ENCODE measurements at regions not wholly inside any gene's neighbourhood (a gene's known extent, or its start where the extent isn't known, plus 50 kb on each side); places are given as distances from the start of the nearest gene placed in this dataset.

GRCh38 chr3:137460944-137461343, 303.2 kb upstream of the SOX14 start:
- Histone ChIP-seq H2AFZ (ENCODE audit: low read depth, low read length) (no peak overlapping the region), H4K20me1 (ENCODE audit: insufficient read depth, low read length) (no peaks in the 10 kb centered on the region), H3K4me2 (ENCODE audit: low read length) (no peak overlapping the region), H3K4me3 (ENCODE audit: insufficient read depth, low read depth, low read length) (no peak overlapping the region), H3K79me2 (ENCODE audit: insufficient read depth, low read length) (no peaks in the 10 kb centered on the region), H3K9ac (ENCODE audit: low read length) (no peak overlapping the region), H3K9me3 (ENCODE audit: insufficient read depth, low read depth, low read length) (no peaks in the 10 kb centered on the region), H3K27me3 (ENCODE audit: insufficient read depth, low read length) (no peaks in the 10 kb centered on the region), H3K4me1 (ENCODE audit: insufficient read depth, low read length) (no peaks in the 10 kb centered on the region), H3K27ac (ENCODE audit: low read depth, low read length) (no peak overlapping the region), H3K36me3 (ENCODE audit: insufficient read depth, low read length) (no peaks in the 10 kb centered on the region)
- H3K27ac Mint-ChIP-seq (ENCODE audit: unreplicated experiment), result no peak overlapping the region
- DNase-seq (ENCODE audit: low read depth) (no peak), FAIRE-seq (no peak)
- H3K4me1 Mint-ChIP-seq (ENCODE audit: low read depth, unreplicated experiment), result no peaks in the 10 kb centered on the region
- H3K27me3 Mint-ChIP-seq (ENCODE audit: low read depth, unreplicated experiment), result peaks cover 2% of the 10 kb centered on the region
- no peak overlapping the region for H3K4me3 Mint-ChIP-seq (ENCODE audit: unreplicated experiment)
- H3K9me3 Mint-ChIP-seq (ENCODE audit: unreplicated experiment), result peaks cover 5% of the 10 kb centered on the region
- no peak for TF ChIP-seq EZH2 (IDR thresholded peaks at IDR 0.05; ENCODE audit: insufficient read depth, low read length)
- no peak for TF ChIP-seq CTCF (IDR thresholded peaks at IDR 0.05; ENCODE audit: insufficient read depth, low read depth, low read length)
- H3K36me3 Mint-ChIP-seq (ENCODE audit: low read depth, unreplicated experiment), result no peaks in the 10 kb centered on the region

- H3K4me1 ChIP-seq (ENCODE audit: insufficient read depth, low read length), result no peaks in the 10 kb centered on the region
- H3K9ac ChIP-seq (ENCODE audit: low read length), result no peak overlapping the region
- peaks cover under 1% of the 10 kb centered on the region for H3K4me1 Mint-ChIP-seq (ENCODE audit: low read depth, unreplicated experiment)
- no peak overlapping the region for H3K4me3 ChIP-seq (ENCODE audit: insufficient read depth, low read depth, low read length)
- H3K36me3 ChIP-seq (ENCODE audit: insufficient read depth, low read length), result no peaks in the 10 kb centered on the region
- no peak overlapping the region for H3K27ac ChIP-seq (ENCODE audit: low read depth, low read length)
- H3K9me3 ChIP-seq (ENCODE audit: insufficient read depth, low read depth, low read length), result no peaks in the 10 kb centered on the region
- H3K27me3 Mint-ChIP-seq (ENCODE audit: low read depth, unreplicated experiment), result peaks cover 2% of the 10 kb centered on the region
- no peak overlapping the region for H3K4me2 ChIP-seq (ENCODE audit: low read length)
- peaks cover 5% of the 10 kb centered on the region for H3K9me3 Mint-ChIP-seq (ENCODE audit: unreplicated experiment)
- H3K4me3 Mint-ChIP-seq (ENCODE audit: unreplicated experiment), result no peak overlapping the region
- H3K36me3 Mint-ChIP-seq (ENCODE audit: low read depth, unreplicated experiment), result no peaks in the 10 kb centered on the region
- H2AFZ ChIP-seq (ENCODE audit: low read depth, low read length), result no peak overlapping the region
- no peak overlapping the region for H3K27ac Mint-ChIP-seq (ENCODE audit: unreplicated experiment)
- no peaks in the 10 kb centered on the region for H3K27me3 ChIP-seq (ENCODE audit: insufficient read depth, low read length)
- no peaks in the 10 kb centered on the region for H3K79me2 ChIP-seq (ENCODE audit: insufficient read depth, low read length)
- TF ChIP-seq CTCF (IDR thresholded peaks at IDR 0.05; ENCODE audit: insufficient read depth, low read depth, low read length), result no peak
- no peak for TF ChIP-seq EZH2 (IDR thresholded peaks at IDR 0.05; ENCODE audit: insufficient read depth, low read length)
- DNase-seq (ENCODE audit: low read depth), result no peak
- no peaks in the 10 kb centered on the region for H4K20me1 ChIP-seq (ENCODE audit: insufficient read depth, low read length)
- no peak for FAIRE-seq
These were observed 301.0 kb upstream of the SOX14 start for GRCh38 chr3:137463131-137463530.

GRCh38 chr3:137464341-137464740, 299.8 kb upstream of the SOX14 start:
- H3K27ac Mint-ChIP-seq (ENCODE audit: unreplicated experiment), result no peak overlapping the region
- no peak overlapping the region for H3K4me3 ChIP-seq (ENCODE audit: insufficient read depth, low read depth, low read length)
- H3K9me3 ChIP-seq (ENCODE audit: insufficient read depth, low read depth, low read length), result no peaks in the 10 kb centered on the region
- H3K27ac ChIP-seq (ENCODE audit: low read depth, low read length), result no peak overlapping the region
- no peak overlapping the region for H3K4me2 ChIP-seq (ENCODE audit: low read length)
- no peak overlapping the region for H3K4me3 Mint-ChIP-seq (ENCODE audit: unreplicated experiment)
- peaks cover 5% of the 10 kb centered on the region for H3K9me3 Mint-ChIP-seq (ENCODE audit: unreplicated experiment)
- no peaks in the 10 kb centered on the region for H3K27me3 ChIP-seq (ENCODE audit: insufficient read depth, low read length)
- TF ChIP-seq EZH2 (IDR thresholded peaks at IDR 0.05; ENCODE audit: insufficient read depth, low read length) (no peak), CTCF (IDR thresholded peaks at IDR 0.05; ENCODE audit: insufficient read depth, low read depth, low read length) (no peak)
- no peak overlapping the region for H2AFZ ChIP-seq (ENCODE audit: low read depth, low read length)
- DNase-seq (ENCODE audit: low read depth) (no peak), FAIRE-seq (no peak)
- no peaks in the 10 kb centered on the region for H4K20me1 ChIP-seq (ENCODE audit: insufficient read depth, low read length)
- peaks cover 2% of the 10 kb centered on the region for H3K27me3 Mint-ChIP-seq (ENCODE audit: low read depth, unreplicated experiment)
- H3K4me1 ChIP-seq (ENCODE audit: insufficient read depth, low read length), result no peaks in the 10 kb centered on the region
- H3K9ac ChIP-seq (ENCODE audit: low read length), result no peak overlapping the region
- peaks cover 4% of the 10 kb centered on the region for H3K4me1 Mint-ChIP-seq (ENCODE audit: low read depth, unreplicated experiment)
- H3K79me2 ChIP-seq (ENCODE audit: insufficient read depth, low read length), result no peaks in the 10 kb centered on the region
- H3K36me3 Mint-ChIP-seq (ENCODE audit: low read depth, unreplicated experiment), result no peaks in the 10 kb centered on the region
- H3K36me3 ChIP-seq (ENCODE audit: insufficient read depth, low read length), result no peaks in the 10 kb centered on the region
